Panc1 (cell line): ENCODE measurements at regions not wholly inside any gene's neighbourhood (a gene's known extent, or its start where the extent isn't known, plus 50 kb on each side); places are given as distances from the start of the nearest gene placed in this dataset.

Source experiments
- ATAC-seq: fragments of 200-7000 bp; cut with Tn5 transposase; 2 replicates; pipeline ENCODE4 v1.9.1; 2020; ENCODE audit warnings: mild to moderate bottlenecking, moderate library complexity
- BruUV-seq: library from RNA; stranded (reverse); fragments of 400-500 nt; replicated peaks from 2 replicates; lab custom pipeline; 2021; lab: Mats Ljungman, UMichigan
- CTCF ChIA-PET: fragments of 300-600 bp; sonication (Branson Sonifier 250); formaldehyde crosslinking; loops from one replicate; lab custom pipeline; 2022; ENCODE audit warnings: antibody characterized with exemption; lab: Charles Lee
- POLR2A ChIA-PET: fragments of 300-600 bp; sonication (Branson Sonifier 250); formaldehyde crosslinking; loops from one replicate; lab custom pipeline; 2022; ENCODE audit warnings: antibody characterized with exemption; lab: Charles Lee
- DNase-seq: peaks from one replicate; pipeline ENCODE4 v3.0.0-alpha.2; 2010; ENCODE audit warnings: low read depth, low spot score
- H3K27ac ChIP-seq: 2 replicates; pipeline ENCODE4 v1.5.1; 2011; ENCODE audit warnings: mild to moderate bottlenecking, low read length, inconsistent platforms
- H3K27me3 ChIP-seq: fragments of 200-500 bp; sonication (Bioruptor generic); 2 replicates; pipeline ENCODE4 v1.6.0; 2014; ENCODE audit warnings: low read length, inconsistent platforms; ENCODE audit not compliant: control insufficient read depth, insufficient read depth
- H3K36me3 ChIP-seq: fragments of 200-500 bp; sonication (Bioruptor generic); 2 replicates; pipeline ENCODE4 v1.5.1; 2014; ENCODE audit warnings: inconsistent platforms, mild to moderate bottlenecking, low read length, moderate library complexity; ENCODE audit not compliant: control insufficient read depth, insufficient read depth
- H3K4me1 ChIP-seq: 2 replicates; pipeline ENCODE4 v1.5.1; 2011; ENCODE audit warnings: inconsistent platforms, mild to moderate bottlenecking, low read length, moderate library complexity; ENCODE audit not compliant: control insufficient read depth, insufficient read depth
- H3K4me3 ChIP-seq, 2 experiments: 2 replicates each; pipeline ENCODE4 v1.5.1; 2011 to 2012; ENCODE audit warnings: low read depth in 2 of 2, low read length in 2 of 2, mild to moderate bottlenecking in 2 of 2, inconsistent platforms in 1 of 2, moderate library complexity in 1 of 2
- H3K9me3 ChIP-seq: fragments of 200-500 bp; sonication (Bioruptor generic); 2 replicates; pipeline ENCODE4 v1.5.1; 2014; ENCODE audit warnings: low read depth, mild to moderate bottlenecking, inconsistent platforms, low read length, moderate library complexity; ENCODE audit not compliant: control insufficient read depth, insufficient read depth
- CTCF ChIP-seq: fragments of 450-650 bp; IDR thresholded peaks from 2 replicates; pipeline ENCODE4 v1.5.1; 2017; ENCODE audit warnings: mild to moderate bottlenecking
- POLR2AphosphoS5 ChIP-seq: IDR thresholded peaks from 2 replicates; pipeline ENCODE4 v1.6.1; 2012; ENCODE audit warnings: mild to moderate bottlenecking, low read depth, low read length, moderate library complexity
- REST ChIP-seq, 2 experiments: IDR thresholded peaks; 2 replicates each; pipeline ENCODE4 v1.6.1; 2011 to 2012; ENCODE audit warnings: low read depth in 2 of 2, control low read depth in 1 of 2, low read length in 1 of 2, mild to moderate bottlenecking in 1 of 2, moderate library complexity in 1 of 2; ENCODE audit not compliant: insufficient read depth in 1 of 2
- SIN3A ChIP-seq: IDR thresholded peaks from 2 replicates; pipeline ENCODE4 v1.6.1; 2012; ENCODE audit warnings: low read depth, mild to moderate bottlenecking, low read length, moderate library complexity, borderline replicate concordance; ENCODE audit not compliant: insufficient read depth
- TCF7L2 ChIP-seq: IDR thresholded peaks from 2 replicates; pipeline ENCODE4 v1.6.1; 2011; ENCODE audit warnings: mild to moderate bottlenecking, low read depth, low read length, inconsistent platforms
- in situ Hi-C: cut with HindIII; loops from 2 replicates; pipeline ENCODE4 v1.10.0; 2016; ENCODE audit warnings: low sequenced_read_pairs, low pct_unique_long_range_greater_than_20kb
- intact Hi-C: fragments of 100-400 bp; cut with micrococcal nuclease; formaldehyde crosslinking; loops from one replicate; pipeline ENCODE4 v1.10.0; 2022; ENCODE audit not compliant: unreplicated experiment

- Histone ChIP-seq H3K27me3 (no peaks in the 10 kb centered on the region), H3K36me3 (no peaks in the 10 kb centered on the region), H3K4me3 (no peak overlapping the region), H3K9me3 (no peaks in the 10 kb centered on the region), H3K4me1 (no peaks in the 10 kb centered on the region), H3K27ac (no peak overlapping the region)
- ChIA-PET CTCF (no interaction called here), POLR2A (no interaction called here)
- TF ChIP-seq CTCF, result no peak
- no peak for TF ChIP-seq SIN3A
- no peak for TF ChIP-seq TCF7L2
- no peak for TF ChIP-seq REST (IDR thresholded peaks at IDR 0.05; ENCODE audit: insufficient read depth in 1 of 2, low read depth in 2 of 2, low read length in 1 of 2)
- no peak for TF ChIP-seq POLR2AphosphoS5
- DNase-seq (no peak), ATAC-seq (no peak)
- intact Hi-C loops, result no loop called here
- in situ Hi-C loops, result no loop called here
- no TSS peak for BruUV-seq
Observed at GRCh38 chr2:118755901-118756300, 91.5 kb downstream of the EN1 start.

GRCh38 chr2:118755384-118755783 is 92.1 kb downstream of the EN1 start:
- TF ChIP-seq POLR2AphosphoS5, result no peak
- no peak for TF ChIP-seq CTCF
- no peak for TF ChIP-seq TCF7L2
- TF ChIP-seq REST (IDR thresholded peaks at IDR 0.05; ENCODE audit: insufficient read depth in 1 of 2, low read depth in 2 of 2, low read length in 1 of 2), result no peak
- TF ChIP-seq SIN3A, result no peak
- no peak for DNase-seq
- no TSS peak for BruUV-seq
- Histone ChIP-seq H3K27ac (no peak overlapping the region), H3K36me3 (no peaks in the 10 kb centered on the region), H3K4me3 (no peak overlapping the region), H3K9me3 (no peaks in the 10 kb centered on the region), H3K4me1 (no peaks in the 10 kb centered on the region), H3K27me3 (no peaks in the 10 kb centered on the region)
- intact Hi-C loops, result no loop called here
- in situ Hi-C loops, result no loop called here
- no peak for ATAC-seq
- ChIA-PET CTCF (no interaction called here), POLR2A (no interaction called here)
